ENCODE measurements at regions not wholly inside any gene's neighbourhood (a gene's known extent, or its start where the extent isn't known, plus 50 kb on each side); places are given as distances from the start of the nearest gene placed in this dataset.
A peak's percentile ranks its signal among the peaks of the same experiment; 100 is the strongest.

DNA sequence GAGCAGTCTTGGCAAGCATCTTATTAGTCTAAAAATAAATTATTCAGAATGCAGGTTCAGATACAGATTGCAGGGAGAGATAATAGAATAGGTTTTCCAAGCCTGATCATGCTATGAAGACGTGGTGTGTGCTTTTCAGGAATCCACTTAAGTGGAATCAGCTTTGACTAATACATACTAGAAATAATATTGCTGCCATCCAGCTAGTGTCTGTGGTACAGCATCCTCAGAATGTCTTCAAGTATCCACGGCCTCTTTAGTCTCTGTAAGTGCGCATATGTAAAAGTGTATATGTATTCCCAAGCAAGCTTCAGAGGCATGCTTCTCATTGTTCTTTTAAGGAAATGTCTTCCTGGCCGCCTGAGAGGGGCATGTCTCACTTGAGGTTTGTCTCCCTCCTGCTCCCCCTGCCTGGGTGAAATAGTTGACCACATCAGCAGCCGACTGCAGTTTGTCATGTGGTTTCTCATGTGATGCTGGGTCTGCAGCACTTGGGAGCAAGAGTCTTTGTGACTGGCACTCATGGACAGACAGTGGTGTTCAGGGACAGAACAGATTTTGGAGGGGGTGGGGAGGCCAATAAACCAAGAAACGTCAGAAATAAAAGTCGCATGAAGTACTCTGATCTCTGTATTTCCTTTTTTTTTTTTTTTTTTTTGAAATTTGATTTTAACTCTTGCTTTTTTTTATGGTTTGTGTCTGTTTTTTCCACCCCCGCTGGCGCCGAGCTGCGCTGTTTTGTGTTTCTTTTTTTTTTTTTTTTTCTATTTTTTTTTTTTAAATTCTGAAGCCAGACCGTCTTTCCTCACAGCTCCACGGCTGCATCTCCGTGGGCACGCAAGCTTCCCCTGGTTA, 150.8 kb downstream of the PRL start:
- H4K20me1 ChIP-seq (ENCODE audit: insufficient read depth, low read length): no peaks in the 10 kb centered on the region
- H3K4me2 ChIP-seq (ENCODE audit: low read length): peak overlapping the region; percentile 43
- peak overlapping the region; percentile 5 for H3K9ac ChIP-seq (ENCODE audit: low read length)
- H3K36me3 Mint-ChIP-seq (ENCODE audit: low read depth, unreplicated experiment): no peaks in the 10 kb centered on the region
- no peaks in the 10 kb centered on the region for H3K27me3 ChIP-seq (ENCODE audit: insufficient read depth, low read length)
- no peaks in the 10 kb centered on the region for H3K36me3 ChIP-seq (ENCODE audit: insufficient read depth, low read length)
- no peaks in the 10 kb centered on the region for H3K9me3 ChIP-seq (ENCODE audit: insufficient read depth, low read depth, low read length)
- DNase-seq (ENCODE audit: low read depth): peak; percentile 82
- FAIRE-seq: no peak
- H3K9me3 Mint-ChIP-seq (ENCODE audit: unreplicated experiment): no peaks in the 10 kb centered on the region
- no peaks in the 10 kb centered on the region for H3K27me3 Mint-ChIP-seq (ENCODE audit: low read depth, unreplicated experiment)
- H3K27ac Mint-ChIP-seq (ENCODE audit: unreplicated experiment): peak overlapping the region; percentile 37
- peak overlapping the region; percentile 24 for H2AFZ ChIP-seq (ENCODE audit: low read depth, low read length)
- peaks cover 44% of the 10 kb centered on the region for H3K4me1 ChIP-seq (ENCODE audit: insufficient read depth, low read length)
- H3K79me2 ChIP-seq (ENCODE audit: insufficient read depth, low read length): no peaks in the 10 kb centered on the region
- H3K4me1 Mint-ChIP-seq (ENCODE audit: low read depth, unreplicated experiment): peaks cover 56% of the 10 kb centered on the region
- no peak overlapping the region for H3K4me3 ChIP-seq (ENCODE audit: insufficient read depth, low read depth, low read length)
- H3K4me3 Mint-ChIP-seq (ENCODE audit: unreplicated experiment): peak overlapping the region; percentile 15
- no peak for TF ChIP-seq EZH2 (IDR thresholded peaks at IDR 0.05; ENCODE audit: insufficient read depth, low read length)
- TF ChIP-seq, protein P1, sequence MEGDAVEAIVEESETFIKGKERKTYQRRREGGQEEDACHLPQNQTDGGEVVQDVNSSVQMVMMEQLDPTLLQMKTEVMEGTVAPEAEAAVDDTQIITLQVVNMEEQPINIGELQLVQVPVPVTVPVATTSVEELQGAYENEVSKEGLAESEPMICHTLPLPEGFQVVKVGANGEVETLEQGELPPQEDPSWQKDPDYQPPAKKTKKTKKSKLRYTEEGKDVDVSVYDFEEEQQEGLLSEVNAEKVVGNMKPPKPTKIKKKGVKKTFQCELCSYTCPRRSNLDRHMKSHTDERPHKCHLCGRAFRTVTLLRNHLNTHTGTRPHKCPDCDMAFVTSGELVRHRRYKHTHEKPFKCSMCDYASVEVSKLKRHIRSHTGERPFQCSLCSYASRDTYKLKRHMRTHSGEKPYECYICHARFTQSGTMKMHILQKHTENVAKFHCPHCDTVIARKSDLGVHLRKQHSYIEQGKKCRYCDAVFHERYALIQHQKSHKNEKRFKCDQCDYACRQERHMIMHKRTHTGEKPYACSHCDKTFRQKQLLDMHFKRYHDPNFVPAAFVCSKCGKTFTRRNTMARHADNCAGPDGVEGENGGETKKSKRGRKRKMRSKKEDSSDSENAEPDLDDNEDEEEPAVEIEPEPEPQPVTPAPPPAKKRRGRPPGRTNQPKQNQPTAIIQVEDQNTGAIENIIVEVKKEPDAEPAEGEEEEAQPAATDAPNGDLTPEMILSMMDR (IDR thresholded peaks at IDR 0.05; ENCODE audit: insufficient read depth, low read depth, low read length): no peak
- peak overlapping the region; percentile 13 for H3K27ac ChIP-seq (ENCODE audit: low read depth, low read length)

DNA sequence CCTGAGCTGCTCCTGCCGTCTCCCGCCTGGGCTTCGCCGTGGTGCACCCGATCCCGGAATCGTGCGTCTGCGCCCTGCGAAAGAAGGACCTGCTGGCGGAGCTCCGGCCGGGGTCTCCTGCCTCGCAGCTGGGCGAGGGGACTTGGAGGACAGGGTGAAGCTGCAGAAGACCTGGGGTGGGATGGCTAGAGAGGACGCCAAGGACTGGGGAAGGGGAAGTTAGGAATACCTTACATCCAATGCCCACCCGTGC, 150.2 kb downstream of the PRL start:
- H3K79me2 ChIP-seq (ENCODE audit: insufficient read depth, low read length): no peaks in the 10 kb centered on the region
- Mint-ChIP-seq H3K27me3 (ENCODE audit: low read depth, unreplicated experiment) (no peaks in the 10 kb centered on the region), H3K4me1 (ENCODE audit: low read depth, unreplicated experiment) (peaks cover 51% of the 10 kb centered on the region), H3K36me3 (ENCODE audit: low read depth, unreplicated experiment) (no peaks in the 10 kb centered on the region), H3K9me3 (ENCODE audit: unreplicated experiment) (no peaks in the 10 kb centered on the region), H3K4me3 (ENCODE audit: unreplicated experiment) (no peak overlapping the region), H3K27ac (ENCODE audit: unreplicated experiment) (peak overlapping the region; percentile 24)
- TF ChIP-seq, protein P1 (IDR thresholded peaks at IDR 0.05; ENCODE audit: insufficient read depth, low read depth, low read length): no peak
- TF ChIP-seq EZH2 (IDR thresholded peaks at IDR 0.05; ENCODE audit: insufficient read depth, low read length): no peak
- no peak overlapping the region for H3K27ac ChIP-seq (ENCODE audit: low read depth, low read length)
- peak overlapping the region; percentile 80 for H3K4me2 ChIP-seq (ENCODE audit: low read length)
- no peak for DNase-seq (ENCODE audit: low read depth)
- H3K4me3 ChIP-seq (ENCODE audit: insufficient read depth, low read depth, low read length): no peak overlapping the region
- H3K27me3 ChIP-seq (ENCODE audit: insufficient read depth, low read length): no peaks in the 10 kb centered on the region
- peak overlapping the region; percentile 63 for H3K9ac ChIP-seq (ENCODE audit: low read length)
- H3K9me3 ChIP-seq (ENCODE audit: insufficient read depth, low read depth, low read length): no peaks in the 10 kb centered on the region
- FAIRE-seq: no peak
- peaks cover 44% of the 10 kb centered on the region for H3K4me1 ChIP-seq (ENCODE audit: insufficient read depth, low read length)
- no peaks in the 10 kb centered on the region for H3K36me3 ChIP-seq (ENCODE audit: insufficient read depth, low read length)
- peak overlapping the region; percentile 48 for H2AFZ ChIP-seq (ENCODE audit: low read depth, low read length)
- H4K20me1 ChIP-seq (ENCODE audit: insufficient read depth, low read length): no peaks in the 10 kb centered on the region
